ENCODE measurements at regions not wholly inside any gene's neighbourhood (a gene's known extent, or its start where the extent isn't known, plus 50 kb on each side); places are given as distances from the start of the nearest gene placed in this dataset.
"Not testable (repeated sequence)": the region's sequence is repeated elsewhere in the genome, so short reads cannot be mapped to it uniquely, and the experiment has no call there.

DNA sequence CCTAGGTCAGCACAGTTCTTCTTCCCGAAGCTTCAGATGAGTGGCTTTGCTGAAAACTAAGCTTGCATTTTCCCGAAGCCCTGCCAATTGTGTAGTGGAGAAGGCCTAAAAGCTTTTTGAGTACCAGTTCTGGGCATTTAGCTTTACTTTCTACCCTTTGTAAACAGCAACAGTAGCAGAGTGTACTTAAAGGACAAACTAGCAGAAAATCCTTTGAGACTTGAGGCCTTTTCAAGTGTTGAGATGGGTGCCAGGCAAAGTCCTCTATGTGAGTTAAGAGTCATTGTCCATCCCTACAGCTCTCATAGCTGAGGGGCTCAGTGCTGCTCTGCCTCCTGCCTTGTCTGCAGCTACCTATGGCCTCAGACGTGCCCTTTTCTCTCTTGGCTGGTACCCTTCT is 368.2 kb downstream of the CCSER2 start:
- H3K27ac ChIP-seq, result no peak overlapping the region
- no peak for DNase-seq (ENCODE audit: low read depth in 1 of 2, low spot score in 2 of 2)

DNA sequence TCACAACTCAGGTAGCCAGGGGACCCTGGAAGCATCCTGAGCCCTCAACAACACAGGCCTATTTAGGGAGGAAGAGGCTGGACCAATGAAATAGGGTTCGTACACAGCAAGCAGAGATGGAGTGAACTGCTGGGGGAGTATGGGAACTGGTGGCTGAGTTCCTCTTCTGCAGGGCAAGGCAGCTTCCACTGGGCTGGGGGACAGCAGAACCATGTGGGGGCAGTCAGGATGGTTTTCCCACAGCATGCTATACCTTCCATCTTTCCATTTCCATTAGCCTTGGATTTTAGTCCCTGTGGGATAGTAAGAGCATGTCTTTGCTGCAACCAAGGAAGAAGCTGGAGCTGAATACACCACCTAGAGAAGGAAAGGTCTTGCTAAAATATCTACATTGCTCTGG is 370.6 kb downstream of the CCSER2 start:
- DNase-seq (ENCODE audit: low read depth in 1 of 2, low spot score in 2 of 2), result no peak
- Histone ChIP-seq H3K4me1 (replicated peaks) (no peaks in the 10 kb centered on the region), H3K9me3 (replicated peaks) (no peaks in the 10 kb centered on the region), H3K27ac (no peak overlapping the region), H3K4me3 (no peak overlapping the region), H3K36me3 (no peaks in the 10 kb centered on the region), H3K27me3 (replicated peaks) (0 out of 2 replicates have a peak, but pooled peaks cover 4% of the 10 kb centered on the region)

More for the DNA sequence above, 368.2 kb downstream of the CCSER2 start:
- Histone ChIP-seq H3K4me1 (replicated peaks) (no peaks in the 10 kb centered on the region), H3K36me3 (no peaks in the 10 kb centered on the region), H3K9me3 (replicated peaks) (peaks cover 2% of the 10 kb centered on the region; the same call in 1 of the 2 replicates), H3K4me3 (no peak overlapping the region), H3K27me3 (replicated peaks) (0 out of 2 replicates have a peak, but pooled peaks cover 4% of the 10 kb centered on the region)

DNA sequence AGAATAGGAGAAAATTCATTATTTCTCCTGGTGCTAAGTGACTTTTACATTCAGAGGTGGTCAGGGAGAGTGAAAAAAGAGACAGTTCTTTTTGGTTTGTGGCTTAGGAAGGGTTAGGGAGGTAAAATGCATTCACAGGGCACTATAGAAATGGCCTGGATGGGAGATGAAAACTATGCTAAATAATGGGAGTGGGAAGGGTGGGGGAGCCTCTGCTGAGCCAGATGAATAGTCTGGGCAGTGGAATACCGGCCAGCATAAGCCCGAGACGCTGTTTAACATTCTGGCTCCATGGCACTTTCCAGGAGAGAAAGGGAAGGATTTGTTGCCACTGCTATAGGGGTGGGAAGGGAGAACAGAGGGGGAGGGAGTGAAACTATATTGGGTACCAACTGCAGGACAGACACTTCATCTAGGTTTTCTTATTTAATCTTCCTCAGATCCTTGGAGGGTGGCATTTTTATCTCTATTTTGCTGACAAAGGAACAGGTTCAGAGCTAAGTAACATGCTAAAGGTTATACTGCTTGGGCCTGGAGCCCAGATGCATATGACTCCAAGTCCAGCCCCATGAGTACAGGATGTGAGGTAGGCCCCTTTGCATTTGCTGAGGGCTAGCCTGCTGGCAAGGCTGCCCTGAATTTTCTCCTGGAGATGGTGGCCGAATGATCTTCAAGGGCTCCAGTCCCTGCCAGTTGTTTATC is 372.4 kb downstream of the CCSER2 start:
- Histone ChIP-seq H3K36me3 (no peaks in the 10 kb centered on the region), H3K27ac (no peak overlapping the region), H3K9me3 (replicated peaks) (no peaks in the 10 kb centered on the region), H3K4me1 (replicated peaks) (no peaks in the 10 kb centered on the region), H3K27me3 (replicated peaks) (0 out of 2 replicates have a peak, but pooled peaks cover 4% of the 10 kb centered on the region), H3K4me3 (no peak overlapping the region)
- no peak for DNase-seq (ENCODE audit: low read depth in 1 of 2, low spot score in 2 of 2)

DNA sequence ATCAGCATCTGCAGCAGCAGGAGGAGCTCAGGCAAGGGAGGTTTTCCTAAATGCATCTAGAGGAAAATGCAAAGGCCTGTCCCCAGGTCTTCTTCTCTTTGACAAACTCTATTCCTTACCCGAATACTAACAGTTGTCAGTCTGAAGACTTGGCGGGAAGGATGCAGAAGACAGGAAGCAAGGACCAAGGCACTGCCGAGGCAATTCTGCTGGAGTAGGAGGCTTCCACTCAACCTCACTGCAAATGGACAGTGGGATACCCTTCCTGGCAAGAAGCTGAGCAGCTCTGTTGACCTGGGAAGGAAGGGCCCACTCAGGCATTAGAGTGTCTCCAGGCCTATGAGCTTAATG is 373.0 kb downstream of the CCSER2 start:
- DNase-seq (ENCODE audit: low read depth in 1 of 2, low spot score in 2 of 2), result no peak
- 0 out of 2 replicates have a peak, but pooled peaks cover 4% of the 10 kb centered on the region for H3K27me3 ChIP-seq (replicated peaks)

DNA sequence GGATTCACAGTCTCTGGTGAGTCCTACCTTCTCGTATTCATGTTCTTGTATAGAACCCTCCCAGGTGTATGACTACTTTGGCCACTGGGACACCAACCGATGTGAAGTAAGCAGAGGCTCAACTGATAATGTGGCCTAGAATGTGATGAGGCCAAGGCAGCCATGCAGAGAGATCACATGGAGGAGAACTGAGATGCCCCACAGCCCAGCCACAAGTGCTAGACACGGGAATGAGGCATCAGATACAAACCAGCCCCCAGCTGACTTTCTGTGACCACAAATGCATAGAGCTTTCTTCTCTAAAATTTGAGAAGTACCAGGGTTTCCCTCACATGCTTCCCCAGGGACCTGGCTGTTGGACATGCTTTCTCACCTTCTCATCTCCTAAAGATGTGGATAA is 375.7 kb downstream of the CCSER2 start:
- H3K27ac ChIP-seq, result no peak overlapping the region
- H3K4me3 ChIP-seq, result no peak overlapping the region
- peaks cover 9% of the 10 kb centered on the region; the same call in 1 of the 2 replicates for H3K4me1 ChIP-seq (replicated peaks)
- no peaks in the 10 kb centered on the region for H3K9me3 ChIP-seq (replicated peaks)
- no peaks in the 10 kb centered on the region for H3K27me3 ChIP-seq (replicated peaks)
- no peak for DNase-seq (ENCODE audit: low read depth in 1 of 2, low spot score in 2 of 2)
- H3K36me3 ChIP-seq, result no peaks in the 10 kb centered on the region

More for the DNA sequence above, 373.0 kb downstream of the CCSER2 start:
- Histone ChIP-seq H3K36me3 (no peaks in the 10 kb centered on the region), H3K4me3 (no peak overlapping the region), H3K4me1 (replicated peaks) (no peaks in the 10 kb centered on the region), H3K9me3 (replicated peaks) (no peaks in the 10 kb centered on the region), H3K27ac (no peak overlapping the region)

DNA sequence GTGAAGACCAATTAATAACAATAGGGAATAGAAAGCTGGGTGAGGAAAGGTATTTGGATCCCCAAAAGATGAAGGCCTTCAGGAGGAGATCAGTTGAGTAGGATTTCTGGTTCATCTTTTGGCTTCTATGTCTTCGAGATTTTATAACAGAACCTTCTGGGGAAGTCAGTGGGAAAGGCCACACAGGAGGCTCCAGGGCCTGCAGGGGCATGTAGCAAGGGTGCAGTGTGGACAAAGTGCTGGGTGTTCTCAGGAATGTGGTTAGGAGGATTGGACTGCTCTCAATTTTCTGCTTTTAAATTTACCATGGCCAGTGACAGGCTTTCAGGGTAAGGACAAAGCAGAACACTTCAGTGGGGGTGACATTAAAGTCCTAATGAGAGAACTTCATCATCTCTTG is 378.0 kb downstream of the CCSER2 start:
- Histone ChIP-seq H3K4me3 (no peak overlapping the region), H3K27me3 (replicated peaks) (peaks cover 10% of the 10 kb centered on the region), H3K4me1 (replicated peaks) (peaks cover 9% of the 10 kb centered on the region; the same call in 1 of the 2 replicates), H3K9me3 (replicated peaks) (no peaks in the 10 kb centered on the region), H3K27ac (0 out of 2 replicates have a peak overlapping the region, but pooled peaks have one; percentile 6), H3K36me3 (no peaks in the 10 kb centered on the region)
- DNase-seq (ENCODE audit: low read depth in 1 of 2, low spot score in 2 of 2), result no peak

DNA sequence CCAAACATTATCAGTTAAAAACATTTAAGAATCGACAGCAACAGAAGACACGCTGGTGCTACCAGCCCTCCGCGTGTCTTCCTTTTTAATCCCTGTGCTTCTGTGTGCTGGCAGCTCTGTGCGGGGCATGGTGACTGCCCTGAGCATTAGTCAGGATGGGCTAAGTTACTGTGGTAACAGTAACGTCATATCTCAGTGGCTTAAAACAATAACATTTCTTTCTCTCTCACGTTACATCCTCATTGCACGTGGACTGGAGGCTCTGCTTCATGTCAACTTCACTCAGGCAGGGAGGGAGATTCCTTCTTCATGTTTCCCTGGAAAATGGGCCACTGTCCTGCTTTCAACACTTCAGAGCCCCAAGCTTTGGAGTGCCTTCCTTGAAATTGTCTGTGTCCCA is 378.5 kb downstream of the CCSER2 start:
- Histone ChIP-seq H3K27me3 (replicated peaks) (peaks cover 10% of the 10 kb centered on the region), H3K9me3 (replicated peaks) (no peaks in the 10 kb centered on the region), H3K4me1 (replicated peaks) (peaks cover 9% of the 10 kb centered on the region; the same call in 1 of the 2 replicates), H3K36me3 (no peaks in the 10 kb centered on the region), H3K27ac (0 out of 2 replicates have a peak overlapping the region, but pooled peaks have one; percentile 6), H3K4me3 (no peak overlapping the region)
- DNase-seq (ENCODE audit: low read depth in 1 of 2, low spot score in 2 of 2), result peak; percentile 40 to 50

DNA sequence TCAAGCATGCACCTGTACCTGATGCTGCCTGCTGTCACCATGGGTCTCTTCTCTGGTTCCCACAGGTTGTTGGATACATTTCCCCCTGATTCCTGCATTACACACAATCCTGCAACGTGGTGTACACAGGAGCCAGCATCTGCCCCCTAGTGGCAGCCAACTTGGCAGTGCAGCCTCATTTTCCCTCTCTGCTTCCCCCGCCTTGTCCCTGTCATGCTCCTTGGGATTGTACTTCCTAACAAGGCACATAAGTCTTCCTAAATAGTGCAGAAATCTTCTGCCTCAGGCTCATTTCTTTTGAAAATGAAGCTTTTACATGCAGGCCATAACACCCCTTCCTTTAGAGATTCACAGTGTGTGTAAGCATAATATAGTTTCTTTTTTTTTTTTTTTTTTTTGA is 387.5 kb downstream of the CCSER2 start:
- no peak overlapping the region for H3K27ac ChIP-seq
- H3K36me3 ChIP-seq, result no peaks in the 10 kb centered on the region
- H3K4me1 ChIP-seq (replicated peaks), result no peaks in the 10 kb centered on the region
- H3K27me3 ChIP-seq (replicated peaks), result peaks cover 3% of the 10 kb centered on the region; the same call in 1 of the 2 replicates
- peaks cover 2% of the 10 kb centered on the region; the same call in 1 of the 2 replicates for H3K9me3 ChIP-seq (replicated peaks)
- no peak overlapping the region for H3K4me3 ChIP-seq
- DNase-seq (ENCODE audit: low read depth in 1 of 2, low spot score in 2 of 2), result peak in 1 of 2 experiments; percentile 23

DNA sequence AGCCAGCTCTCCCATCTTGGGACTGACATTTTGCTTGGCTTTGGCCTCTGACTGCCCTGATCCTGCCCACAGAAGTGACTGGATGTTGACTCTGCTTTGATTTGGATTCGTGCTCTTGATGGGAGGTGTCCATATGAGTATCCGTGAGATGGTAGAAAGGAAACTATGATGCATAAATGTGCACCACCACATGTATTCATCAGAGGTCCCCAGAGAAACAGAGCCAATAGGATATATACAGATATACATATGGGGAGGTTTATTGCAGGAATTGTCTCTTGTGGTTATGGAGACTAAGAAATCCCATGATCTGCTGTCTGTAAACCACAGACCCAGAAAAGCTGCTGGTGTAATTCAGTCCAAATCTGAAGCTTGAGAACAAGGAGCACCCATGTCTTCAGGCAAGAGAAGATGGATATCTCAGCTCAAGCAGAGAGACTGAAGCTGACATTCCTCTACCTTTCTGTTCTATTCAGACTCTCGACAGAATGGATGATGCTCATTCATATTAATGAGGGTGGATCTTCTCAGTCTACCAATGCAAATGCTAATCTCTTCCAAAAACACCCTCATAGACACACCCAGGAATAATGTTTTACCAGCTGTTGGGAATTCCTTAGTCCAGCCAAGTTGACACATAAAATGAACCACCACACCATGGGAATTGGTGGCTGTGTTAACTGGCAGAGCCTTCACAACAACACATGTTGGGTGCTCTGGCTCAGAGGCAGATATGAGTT is 390.7 kb downstream of the CCSER2 start:
- no peak overlapping the region for H3K27ac ChIP-seq
- no peak for DNase-seq (ENCODE audit: low read depth in 1 of 2, low spot score in 2 of 2)
- H3K36me3 ChIP-seq, result no peaks in the 10 kb centered on the region
- no peaks in the 10 kb centered on the region; the same call in 1 of the 2 replicates for H3K27me3 ChIP-seq (replicated peaks)
- H3K4me3 ChIP-seq, result no peak overlapping the region
- no peaks in the 10 kb centered on the region for H3K4me1 ChIP-seq (replicated peaks)
- peaks cover 2% of the 10 kb centered on the region; the same call in 1 of the 2 replicates for H3K9me3 ChIP-seq (replicated peaks)

DNA sequence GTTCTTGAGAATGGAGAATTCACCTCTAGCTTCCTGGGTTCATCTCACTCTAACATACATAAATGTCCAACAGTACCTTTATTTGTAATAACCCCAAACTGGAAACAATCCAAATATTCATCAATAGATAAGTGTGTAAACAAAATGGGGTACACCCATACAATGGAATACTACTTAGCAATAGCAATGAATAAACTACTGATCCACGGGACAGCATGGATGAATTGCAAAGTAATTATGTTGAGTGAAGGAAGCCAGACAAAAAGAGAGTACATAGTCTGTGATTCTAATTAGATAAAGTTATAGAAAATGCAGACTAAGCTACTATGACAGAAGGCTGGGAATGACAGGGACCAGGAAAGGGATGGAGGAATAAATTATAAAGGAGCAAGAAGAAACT is 391.3 kb downstream of the CCSER2 start:
- Histone ChIP-seq H3K27me3 (replicated peaks) (no peaks in the 10 kb centered on the region; the same call in 1 of the 2 replicates), H3K4me3 (no peak overlapping the region), H3K27ac (no peak overlapping the region), H3K9me3 (replicated peaks) (peaks cover 2% of the 10 kb centered on the region; the same call in 1 of the 2 replicates), H3K36me3 (no peaks in the 10 kb centered on the region), H3K4me1 (replicated peaks) (no peaks in the 10 kb centered on the region)
- no peak for DNase-seq (ENCODE audit: low read depth in 1 of 2, low spot score in 2 of 2)

DNA sequence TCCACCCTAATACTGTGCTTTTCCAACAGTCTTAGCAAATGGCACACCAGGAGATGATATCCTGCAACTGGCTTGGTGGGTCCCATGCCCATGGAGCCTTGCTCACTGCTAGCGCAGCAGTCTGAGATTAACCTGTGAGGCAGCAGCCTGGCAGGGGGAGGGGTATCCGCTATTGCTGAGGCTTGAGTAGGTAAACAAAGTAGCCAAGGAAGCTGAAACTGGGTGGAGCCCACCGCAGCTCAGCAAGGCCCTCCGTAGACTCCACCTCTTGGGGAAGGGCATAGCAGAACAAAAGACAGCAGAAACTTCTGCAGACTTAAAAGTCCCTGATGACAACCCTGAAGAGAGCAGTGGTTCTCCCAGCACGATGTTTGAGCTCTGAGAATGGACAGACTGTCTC is 399.0 kb downstream of the CCSER2 start:
- H3K4me3 ChIP-seq, result no peak overlapping the region
- H3K27me3 ChIP-seq (replicated peaks), result no peaks in the 10 kb centered on the region
- no peaks in the 10 kb centered on the region for H3K4me1 ChIP-seq (replicated peaks)
- H3K36me3 ChIP-seq, result no peaks in the 10 kb centered on the region
- H3K27ac ChIP-seq, result no peak overlapping the region
- no peak for DNase-seq (ENCODE audit: low read depth in 1 of 2, low spot score in 2 of 2)
- H3K9me3 ChIP-seq (replicated peaks), result no peaks in the 10 kb centered on the region

DNA sequence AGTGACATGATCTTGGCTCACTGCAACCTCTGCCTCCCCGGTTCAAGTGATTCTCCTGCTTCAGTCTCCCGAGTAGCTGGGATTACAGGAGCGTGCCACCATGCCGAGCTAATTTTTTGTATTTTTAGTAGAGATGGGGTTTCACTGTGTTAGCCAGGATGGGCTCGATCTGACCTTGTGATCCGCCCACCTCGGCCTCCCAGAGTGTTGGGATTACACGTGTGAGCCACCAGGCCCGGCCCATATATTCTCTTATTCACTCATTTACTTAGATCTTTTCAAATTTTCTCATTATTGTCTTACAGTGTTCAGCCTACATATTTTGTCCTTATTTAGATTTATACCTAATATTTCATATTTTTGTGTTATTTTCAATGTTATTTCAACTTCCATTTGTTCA is 410.7 kb downstream of the CCSER2 start:
- H3K27ac ChIP-seq; DNase-seq (ENCODE audit: low read depth in 1 of 2, low spot score in 2 of 2); H3K9me3 ChIP-seq (replicated peaks); H3K27me3 ChIP-seq (replicated peaks); H3K36me3 ChIP-seq; H3K4me3 ChIP-seq; H3K4me1 ChIP-seq (replicated peaks): not testable (repeated sequence)

DNA sequence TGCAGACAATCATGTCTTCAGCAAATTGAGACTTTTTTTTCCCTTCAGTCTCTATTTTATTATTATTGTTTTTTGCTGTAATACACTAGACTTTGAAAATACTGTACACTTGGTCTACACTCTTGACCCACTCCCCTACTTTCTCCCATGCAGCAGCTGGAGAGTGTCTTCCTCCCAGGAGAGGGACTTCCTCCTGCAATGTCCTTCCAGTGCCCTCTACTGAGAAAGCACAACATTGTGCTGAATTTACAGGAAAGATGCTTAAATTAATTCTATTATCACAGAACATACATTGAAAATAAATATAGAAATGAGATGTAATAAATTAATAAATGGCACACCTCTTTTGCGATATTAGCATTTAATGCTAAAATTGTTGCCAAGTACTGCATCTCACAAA is 411.3 kb downstream of the CCSER2 start:
- Histone ChIP-seq H3K36me3 (no peaks in the 10 kb centered on the region), H3K9me3 (replicated peaks) (no peaks in the 10 kb centered on the region), H3K4me1 (replicated peaks) (no peaks in the 10 kb centered on the region), H3K27ac (no peak overlapping the region), H3K4me3 (no peak overlapping the region), H3K27me3 (replicated peaks) (no peaks in the 10 kb centered on the region)
- DNase-seq (ENCODE audit: low read depth in 1 of 2, low spot score in 2 of 2), result no peak

DNA sequence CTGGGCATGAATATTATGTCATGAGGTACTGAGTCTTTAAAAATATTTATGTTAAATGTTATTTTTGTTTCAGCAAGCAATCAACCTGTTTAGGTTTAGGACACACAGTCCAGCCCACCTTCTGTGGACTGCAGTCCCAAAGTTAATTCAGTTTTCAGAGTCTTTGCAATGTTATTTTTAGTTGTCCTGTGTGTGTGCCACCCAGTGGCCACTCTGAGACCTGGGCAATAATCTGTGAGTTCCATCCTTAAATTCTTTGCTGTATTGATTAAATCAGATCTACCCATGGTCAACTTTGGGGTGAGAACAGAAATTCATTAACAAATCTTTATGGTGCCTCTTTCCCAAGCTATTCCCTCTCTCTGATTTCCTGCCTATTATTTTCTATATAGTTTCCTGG is 415.1 kb downstream of the CCSER2 start:
- Histone ChIP-seq H3K4me3 (no peak overlapping the region), H3K4me1 (replicated peaks) (no peaks in the 10 kb centered on the region), H3K36me3 (no peaks in the 10 kb centered on the region), H3K9me3 (replicated peaks) (no peaks in the 10 kb centered on the region), H3K27me3 (replicated peaks) (no peaks in the 10 kb centered on the region), H3K27ac (no peak overlapping the region)
- peak in 1 of 2 experiments; percentile 8 for DNase-seq (ENCODE audit: low read depth in 1 of 2, low spot score in 2 of 2)

All from SJSA1 (cell line).